ENCODE measurements at regions not wholly inside any gene's neighbourhood (a gene's known extent, or its start where the extent isn't known, plus 50 kb on each side); places are given as distances from the start of the nearest gene placed in this dataset.

- DNase-seq (ENCODE audit: insufficient read length, low spot score, missing footprints), result no peak
- Histone ChIP-seq H3K4me1 (ENCODE audit: insufficient read depth, low read length) (no peaks in the 10 kb centered on the region), H2AFZ (ENCODE audit: low read length) (no peak overlapping the region), H3K4me3 (ENCODE audit: insufficient read depth, low read length) (no peak overlapping the region), H3K27ac (ENCODE audit: low read depth, low read length) (no peak overlapping the region), H3K4me2 (ENCODE audit: insufficient read depth, low read length) (no peak overlapping the region), H3K27me3 (ENCODE audit: insufficient read depth, low read length) (no peaks in the 10 kb centered on the region), H3K79me2 (ENCODE audit: insufficient read depth, low read length) (no peaks in the 10 kb centered on the region), H3K9me3 (ENCODE audit: low read depth, low read length) (no peaks in the 10 kb centered on the region), H4K20me1 (ENCODE audit: insufficient read depth, low read length) (no peaks in the 10 kb centered on the region), H3K36me3 (ENCODE audit: insufficient read depth, low read length) (no peaks in the 10 kb centered on the region)
- TF ChIP-seq CTCF (IDR thresholded peaks at IDR 0.05; ENCODE audit: extremely low read depth, low read depth, low read length), result no peak
Measured at GRCh38 chr11:134992981-134993380, 580.9 kb upstream of the B3GAT1 start.

- no peaks in the 10 kb centered on the region for H3K9me3 ChIP-seq (ENCODE audit: low read depth, low read length)
- no peaks in the 10 kb centered on the region for H3K36me3 ChIP-seq (ENCODE audit: insufficient read depth, low read length)
- no peaks in the 10 kb centered on the region for H3K4me1 ChIP-seq (ENCODE audit: insufficient read depth, low read length)
- H3K79me2 ChIP-seq (ENCODE audit: insufficient read depth, low read length), result no peaks in the 10 kb centered on the region
- no peak overlapping the region for H3K4me2 ChIP-seq (ENCODE audit: insufficient read depth, low read length)
- no peak overlapping the region for H2AFZ ChIP-seq (ENCODE audit: low read length)
- H3K27ac ChIP-seq (ENCODE audit: low read depth, low read length), result no peak overlapping the region
- H3K27me3 ChIP-seq (ENCODE audit: insufficient read depth, low read length), result no peaks in the 10 kb centered on the region
- no peak for TF ChIP-seq CTCF (IDR thresholded peaks at IDR 0.05; ENCODE audit: extremely low read depth, low read depth, low read length)
- H4K20me1 ChIP-seq (ENCODE audit: insufficient read depth, low read length), result no peaks in the 10 kb centered on the region
- no peak overlapping the region for H3K4me3 ChIP-seq (ENCODE audit: insufficient read depth, low read length)
- DNase-seq (ENCODE audit: insufficient read length, low spot score, missing footprints), result no peak
Measured at GRCh38 chr11:134988495-134988894, 576.5 kb upstream of the B3GAT1 start.

DNA sequence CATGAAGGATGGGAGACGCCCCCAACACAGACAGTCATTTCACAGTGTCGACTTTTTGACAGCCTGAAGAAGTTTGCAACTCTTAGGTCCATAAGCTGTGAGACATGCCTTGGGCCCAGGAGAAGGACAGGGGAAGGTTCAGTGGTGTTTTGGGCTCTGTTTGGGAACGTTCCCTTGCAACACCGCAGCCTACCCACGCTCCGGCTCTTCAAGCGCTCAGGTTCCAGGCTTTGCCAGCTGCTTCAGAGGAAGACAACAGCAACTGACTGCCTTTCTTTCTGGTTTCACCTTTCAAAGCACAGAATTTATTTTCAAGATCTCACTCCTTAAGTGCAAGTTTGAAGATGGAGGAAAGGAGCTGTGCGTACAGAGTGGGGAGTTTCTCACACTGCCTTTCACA, 575.8 kb upstream of the B3GAT1 start:
- no peak overlapping the region for H3K27ac ChIP-seq (ENCODE audit: low read depth, low read length)
- no peak overlapping the region for H2AFZ ChIP-seq (ENCODE audit: low read length)
- H3K4me3 ChIP-seq (ENCODE audit: insufficient read depth, low read length), result no peak overlapping the region
- no peaks in the 10 kb centered on the region for H3K79me2 ChIP-seq (ENCODE audit: insufficient read depth, low read length)
- no peak for TF ChIP-seq CTCF (IDR thresholded peaks at IDR 0.05; ENCODE audit: extremely low read depth, low read depth, low read length)
- no peaks in the 10 kb centered on the region for H3K9me3 ChIP-seq (ENCODE audit: low read depth, low read length)
- H4K20me1 ChIP-seq (ENCODE audit: insufficient read depth, low read length), result no peaks in the 10 kb centered on the region
- DNase-seq (ENCODE audit: insufficient read length, low spot score, missing footprints), result no peak
- no peaks in the 10 kb centered on the region for H3K36me3 ChIP-seq (ENCODE audit: insufficient read depth, low read length)
- H3K4me2 ChIP-seq (ENCODE audit: insufficient read depth, low read length), result no peak overlapping the region
- H3K27me3 ChIP-seq (ENCODE audit: insufficient read depth, low read length), result no peaks in the 10 kb centered on the region
- no peaks in the 10 kb centered on the region for H3K4me1 ChIP-seq (ENCODE audit: insufficient read depth, low read length)

- Histone ChIP-seq H3K9me3 (ENCODE audit: low read depth, low read length) (no peaks in the 10 kb centered on the region), H3K27ac (ENCODE audit: low read depth, low read length) (no peak overlapping the region), H4K20me1 (ENCODE audit: insufficient read depth, low read length) (no peaks in the 10 kb centered on the region), H2AFZ (ENCODE audit: low read length) (no peak overlapping the region), H3K27me3 (ENCODE audit: insufficient read depth, low read length) (no peaks in the 10 kb centered on the region), H3K79me2 (ENCODE audit: insufficient read depth, low read length) (no peaks in the 10 kb centered on the region), H3K4me3 (ENCODE audit: insufficient read depth, low read length) (no peak overlapping the region), H3K4me2 (ENCODE audit: insufficient read depth, low read length) (no peak overlapping the region), H3K36me3 (ENCODE audit: insufficient read depth, low read length) (no peaks in the 10 kb centered on the region), H3K4me1 (ENCODE audit: insufficient read depth, low read length) (no peaks in the 10 kb centered on the region)
- DNase-seq (ENCODE audit: insufficient read length, low spot score, missing footprints), result no peak
- TF ChIP-seq CTCF (IDR thresholded peaks at IDR 0.05; ENCODE audit: extremely low read depth, low read depth, low read length), result no peak
Measured at GRCh38 chr11:134987223-134987768, 575.3 kb upstream of the B3GAT1 start.

Data from osteoblast (primary cell).